Activated T-helper 2 cell treated with anti-CD3 and anti-CD28 coated beads, Interferon-gamma antibody, Interleukin-2, Interleukin-4, amounts not matched to agents 10 μg/mL and 5 μg/mL and 100 μg/mL, durations not matched to agents 14 hours and 24 hours and 36 hours (primary cell): ENCODE measurements at regions not wholly inside any gene's neighbourhood (a gene's known extent, or its start where the extent isn't known, plus 50 kb on each side); places are given as distances from the start of the nearest gene placed in this dataset.
"Not testable (repeated sequence)": the region's sequence is repeated elsewhere in the genome, so short reads cannot be mapped to it uniquely, and the experiment has no call there.

Source experiments
- DNase-seq: peaks from one replicate; pipeline ENCODE4 v3.0.0; 2021; ENCODE audit warnings: low spot score
- H3K27ac Mint-ChIP-seq: one replicate; pipeline ENCODE4 v1.8.0; 2021; ENCODE audit warnings: mixed read lengths
- H3K27me3 Mint-ChIP-seq: one replicate; pipeline ENCODE4 v1.8.0; 2021; ENCODE audit warnings: low read depth, mixed read lengths
- H3K36me3 Mint-ChIP-seq: one replicate; pipeline ENCODE4 v1.8.0; 2021; ENCODE audit warnings: low read depth, mixed read lengths
- H3K4me1 Mint-ChIP-seq: one replicate; pipeline ENCODE4 v1.8.0; 2021; ENCODE audit warnings: low read depth, mixed read lengths
- H3K4me3 Mint-ChIP-seq: one replicate; pipeline ENCODE4 v1.8.0; 2021; ENCODE audit warnings: low read depth, mild to moderate bottlenecking, moderate library complexity, mixed read lengths
- H3K9me3 Mint-ChIP-seq: one replicate; pipeline ENCODE4 v1.8.0; 2021; ENCODE audit warnings: mixed read lengths
- intact Hi-C: fragments of 100-400 bp; cut with micrococcal nuclease; formaldehyde crosslinking; loops from one replicate; pipeline ENCODE4 v1.15.1; 2023

DNA sequence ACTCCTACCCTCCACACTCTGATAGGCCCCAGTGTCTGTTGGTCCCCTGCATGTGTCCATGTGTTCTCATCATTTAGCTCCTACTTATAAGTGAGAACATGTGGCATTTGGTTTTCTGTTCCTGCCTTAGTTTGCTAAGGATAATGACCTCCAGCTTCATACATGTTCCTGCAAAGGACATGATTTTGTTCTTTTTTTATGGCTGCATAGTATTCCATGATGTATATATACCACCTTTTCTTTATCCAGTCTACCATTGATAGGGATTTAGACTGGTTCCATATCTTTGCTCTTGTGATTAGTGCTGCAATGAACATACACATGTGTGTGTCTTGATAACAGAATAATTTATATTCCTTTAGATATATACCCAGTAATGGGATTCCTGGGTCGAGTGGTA, 67.9 kb downstream of the MSX2 start:
- H3K27ac Mint-ChIP-seq, H3K9me3 Mint-ChIP-seq, DNase-seq, H3K4me3 Mint-ChIP-seq, H3K27me3 Mint-ChIP-seq, H3K4me1 Mint-ChIP-seq, H3K36me3 Mint-ChIP-seq, intact Hi-C loops: not testable (repeated sequence)

GRCh38 chr5:174790906-174791305, 66.5 kb downstream of the MSX2 start:
- Mint-ChIP-seq H3K4me1 (peaks cover 1% of the 10 kb centered on the region), H3K4me3 (no peak overlapping the region), H3K9me3 (no peaks in the 10 kb centered on the region), H3K27me3 (peaks cover 4% of the 10 kb centered on the region), H3K27ac (no peak overlapping the region), H3K36me3 (no peaks in the 10 kb centered on the region)
- intact Hi-C loops, result no loop called here
- no peak for DNase-seq

DNA sequence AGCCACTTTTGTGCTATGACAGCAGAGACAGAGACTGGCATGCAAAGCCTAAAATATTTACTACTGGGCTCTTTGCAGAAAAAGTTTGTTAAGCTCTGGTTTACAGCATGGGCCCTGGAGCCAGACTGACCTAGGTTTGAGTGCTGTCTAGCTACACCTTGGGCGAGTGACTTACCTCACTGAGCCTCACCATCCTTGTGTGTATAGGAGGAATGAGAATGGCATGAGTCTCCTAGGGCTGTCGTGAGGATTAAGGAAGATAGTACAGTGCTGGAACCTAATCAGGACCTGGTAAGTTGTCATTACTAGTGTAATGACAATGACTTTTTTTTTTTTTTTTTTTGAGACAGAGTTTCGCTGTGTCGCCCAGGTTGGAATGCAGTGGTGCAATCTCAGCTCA, 65.2 kb downstream of the MSX2 start:
- intact Hi-C loops, result no loop called here
- Mint-ChIP-seq H3K4me3 (no peak overlapping the region), H3K36me3 (no peaks in the 10 kb centered on the region)

DNA sequence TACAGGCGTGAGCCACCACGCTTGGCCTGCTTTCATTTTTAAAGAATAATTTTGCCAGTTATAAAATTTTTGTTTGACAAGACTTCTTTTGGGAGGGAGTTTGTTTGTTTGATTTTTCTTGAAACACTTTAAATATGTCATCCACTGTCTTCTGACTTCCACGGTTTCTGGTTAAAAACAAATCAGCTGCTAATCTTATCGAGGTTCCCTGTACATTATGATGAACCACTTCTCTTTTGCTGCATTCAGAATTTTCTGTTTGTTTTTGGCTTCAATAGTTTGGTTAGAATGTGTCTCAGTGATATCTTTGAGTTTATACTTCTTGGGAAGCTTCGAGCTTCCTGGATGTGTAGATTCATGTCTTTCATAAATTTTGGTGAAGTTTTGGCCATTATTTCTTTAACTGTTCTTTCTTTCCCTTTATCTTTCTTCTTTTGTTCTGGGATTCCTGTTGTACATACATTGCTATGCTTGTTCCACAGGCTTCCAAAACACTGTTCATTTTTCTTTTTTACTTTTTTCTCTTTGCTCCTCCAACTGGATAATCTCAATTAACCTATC, 60.8 kb downstream of the MSX2 start:
- intact Hi-C loops, result no loop called here
- Mint-ChIP-seq H3K4me1 (no peaks in the 10 kb centered on the region), H3K36me3 (no peaks in the 10 kb centered on the region), H3K4me3 (no peak overlapping the region), H3K27ac (no peak overlapping the region), H3K9me3 (no peaks in the 10 kb centered on the region), H3K27me3 (no peaks in the 10 kb centered on the region)
- DNase-seq, result no peak

More for the DNA sequence above, 65.2 kb downstream of the MSX2 start:
- DNase-seq, result no peak
- no peaks in the 10 kb centered on the region for H3K9me3 Mint-ChIP-seq
- H3K27me3 Mint-ChIP-seq, result peaks cover 4% of the 10 kb centered on the region
- H3K27ac Mint-ChIP-seq, result no peak overlapping the region
- H3K4me1 Mint-ChIP-seq, result peaks cover 1% of the 10 kb centered on the region
